HG03060 (cell line): ENCODE measurements at regions not wholly inside any gene's neighbourhood (a gene's known extent, or its start where the extent isn't known, plus 50 kb on each side); places are given as distances from the start of the nearest gene placed in this dataset.

ENCODE experiments used
- ATAC-seq: cut with Tn5 transposase; IDR thresholded peaks from one replicate; pipeline ENCODE4 v1.9.1; 2021; ENCODE audit warnings: low read depth, moderate number of reproducible peaks; ENCODE audit not compliant: unreplicated experiment

- no peak for ATAC-seq
These were observed 143.8 kb upstream of the ARID2 start for GRCh38 chr12:45585522-45586230.

DNA sequence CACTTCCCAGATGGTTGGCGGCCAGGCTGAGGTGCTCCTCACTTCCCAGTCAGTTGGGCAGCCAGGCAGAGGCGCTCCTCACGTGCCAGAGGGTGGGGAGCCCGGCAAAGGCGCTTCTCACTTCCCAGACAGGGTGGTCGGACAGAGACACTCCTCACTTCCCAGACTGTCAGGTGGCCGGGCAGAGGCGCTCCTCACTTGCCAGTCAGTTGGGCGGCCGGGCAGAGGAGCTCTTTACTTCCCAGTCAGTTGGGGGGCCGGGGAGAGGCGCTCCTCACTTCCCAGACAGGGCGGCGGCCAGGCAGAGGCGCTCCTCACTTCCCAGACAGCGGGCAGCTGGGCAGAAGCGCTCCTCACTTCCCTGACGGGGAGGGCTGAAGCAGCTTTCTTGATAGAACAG lies 143.0 kb upstream of the ARID2 start:
- ATAC-seq = no peak

GRCh38 chr12:45587012-45587411 lies 142.5 kb upstream of the ARID2 start:
- no peak for ATAC-seq

- no peak for ATAC-seq
These were observed 141.5 kb upstream of the ARID2 start for GRCh38 chr12:45587877-45588533.

DNA sequence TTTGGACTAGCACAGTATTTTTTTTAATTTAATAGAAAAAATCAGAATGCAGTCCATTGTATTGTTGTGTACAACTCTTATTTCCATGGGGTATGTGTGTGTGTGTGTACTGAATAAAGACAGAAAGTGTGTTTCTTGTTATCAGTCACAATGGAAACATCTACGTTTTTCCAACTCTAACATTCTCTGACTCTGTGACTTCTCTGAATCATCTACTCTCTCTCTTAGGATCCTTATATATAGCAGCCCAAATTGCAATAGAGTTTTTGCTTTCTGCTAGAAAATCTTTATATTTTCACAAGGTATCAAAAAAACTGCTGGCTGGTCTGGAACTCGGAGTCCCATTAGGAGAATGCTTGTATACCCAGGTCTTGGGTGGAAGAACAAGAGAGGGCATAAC lies 138.9 kb upstream of the ARID2 start:
- no peak for ATAC-seq

GRCh38 chr12:45591635-45592034 lies 137.9 kb upstream of the ARID2 start:
- no peak for ATAC-seq

DNA sequence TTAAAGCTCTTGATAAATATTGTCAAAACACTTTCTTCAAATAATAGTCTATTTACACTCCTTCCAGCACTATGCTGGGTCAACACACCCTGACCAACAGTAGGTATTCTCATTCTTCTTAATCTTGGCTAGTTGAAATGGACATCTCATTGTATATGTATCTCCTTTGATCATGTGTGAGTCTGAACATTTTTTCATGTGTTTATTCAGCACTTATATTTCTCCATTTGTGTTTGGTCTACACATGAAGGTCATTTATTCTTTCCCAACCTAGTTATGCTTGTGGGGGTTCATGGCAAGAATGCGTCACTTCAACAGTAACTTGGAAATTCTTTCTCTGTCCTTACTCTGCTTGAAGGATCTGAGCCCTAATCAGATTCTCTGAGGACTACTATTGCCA lies 133.1 kb upstream of the ARID2 start:
- ATAC-seq = no peak

GRCh38 chr12:45598336-45598735 lies 131.2 kb upstream of the ARID2 start:
- no peak for ATAC-seq

- no peak for ATAC-seq
These were observed 130.7 kb upstream of the ARID2 start for GRCh38 chr12:45598761-45599160.

GRCh38 chr12:45599196-45599595 lies 130.3 kb upstream of the ARID2 start:
- ATAC-seq = no peak

DNA sequence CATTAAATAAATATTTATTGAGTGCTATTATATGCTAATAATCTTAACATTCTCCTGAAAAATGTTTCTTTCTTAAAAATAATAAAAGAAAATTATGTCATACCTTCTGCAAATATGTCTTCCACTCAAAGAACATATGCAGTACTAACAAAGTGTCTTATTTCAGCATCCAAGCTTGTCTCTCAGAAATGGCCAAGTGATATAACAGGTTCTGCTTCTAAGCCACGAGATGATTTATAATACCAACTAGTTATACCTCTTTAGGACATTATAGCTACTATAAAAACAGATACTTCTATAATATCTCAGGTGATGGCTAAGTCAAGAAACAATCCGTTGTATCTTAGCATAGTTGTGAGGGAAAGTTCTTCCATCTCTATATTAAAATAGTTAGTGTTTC lies 128.1 kb upstream of the ARID2 start:
- no peak for ATAC-seq

GRCh38 chr12:45601888-45602287 lies 127.6 kb upstream of the ARID2 start:
- no peak for ATAC-seq

GRCh38 chr12:45605624-45606023 lies 123.9 kb upstream of the ARID2 start:
- ATAC-seq = no peak

DNA sequence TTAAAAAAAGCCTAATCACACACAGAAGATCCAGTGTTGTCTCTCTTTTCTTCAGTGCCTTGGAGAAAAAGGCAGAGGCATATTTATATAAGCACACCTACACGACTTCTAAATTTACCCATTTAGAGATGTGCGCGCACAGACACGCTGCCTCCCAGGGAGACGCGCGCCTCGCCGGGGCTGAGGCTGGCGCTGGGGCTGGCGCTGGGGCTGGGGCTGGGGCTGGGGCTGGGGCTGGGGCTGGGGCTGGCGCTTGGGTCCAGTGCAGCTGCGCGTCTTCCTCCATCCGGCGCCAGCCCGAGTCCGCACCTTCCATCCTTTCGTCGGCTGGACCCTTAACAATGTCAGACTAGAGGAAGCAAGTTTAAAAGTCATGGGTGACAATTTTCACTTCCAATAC lies 118.4 kb upstream of the ARID2 start:
- no peak for ATAC-seq

GRCh38 chr12:45611495-45611894 lies 118.0 kb upstream of the ARID2 start:
- no peak for ATAC-seq

DNA sequence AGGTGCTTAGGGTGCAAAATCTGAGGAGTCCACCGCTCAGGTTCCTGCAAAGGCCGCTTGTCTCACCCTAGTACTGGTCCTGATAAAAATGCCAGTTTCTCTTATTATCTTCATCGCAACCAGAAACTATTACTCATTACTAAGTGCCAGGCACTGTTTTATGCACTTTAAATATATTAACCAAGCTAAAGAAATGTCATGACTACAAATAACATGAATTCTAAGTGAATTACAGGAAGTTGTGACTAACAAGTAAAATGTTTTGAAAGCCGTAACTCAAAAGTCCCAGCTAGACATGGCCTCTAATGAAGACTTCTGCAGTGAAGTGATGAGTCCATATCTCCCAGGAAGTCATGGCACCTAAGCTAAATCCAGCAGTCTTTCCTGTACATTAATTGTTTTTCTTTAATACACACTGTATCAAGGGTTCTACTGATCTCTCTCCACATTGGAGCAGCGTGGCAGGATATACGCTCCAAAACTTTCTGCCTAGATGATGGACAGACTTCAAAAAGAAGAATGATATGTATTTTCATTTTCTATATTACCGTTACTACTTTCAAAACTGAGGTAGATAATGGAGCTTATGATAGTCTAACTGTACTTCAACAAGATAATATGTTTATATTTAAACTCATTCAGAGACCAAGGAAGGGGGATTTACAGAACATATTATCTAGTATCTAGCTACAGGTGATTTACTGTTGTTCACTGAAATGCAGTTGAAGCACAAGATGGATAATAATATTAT lies 117.3 kb upstream of the ARID2 start:
- no peak for ATAC-seq

DNA sequence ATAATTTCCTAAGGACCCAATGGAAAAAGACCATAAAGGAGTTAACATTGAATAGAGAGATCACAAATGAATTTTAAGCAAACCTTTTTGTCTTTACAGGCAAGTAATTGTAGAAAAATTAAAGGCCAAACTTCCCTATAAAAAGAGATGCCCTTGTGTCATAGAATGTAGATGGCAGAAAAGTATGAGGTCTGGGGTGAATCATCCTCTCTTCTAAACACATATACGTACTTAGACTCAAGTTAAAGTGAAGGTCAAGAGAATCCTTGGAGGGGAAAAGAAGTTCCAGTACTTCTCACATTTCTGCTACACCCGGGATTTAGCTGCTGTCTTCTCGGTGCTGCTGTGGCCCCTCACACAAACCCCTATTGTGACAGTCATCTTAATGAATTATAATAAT lies 116.2 kb upstream of the ARID2 start:
- no peak for ATAC-seq

DNA sequence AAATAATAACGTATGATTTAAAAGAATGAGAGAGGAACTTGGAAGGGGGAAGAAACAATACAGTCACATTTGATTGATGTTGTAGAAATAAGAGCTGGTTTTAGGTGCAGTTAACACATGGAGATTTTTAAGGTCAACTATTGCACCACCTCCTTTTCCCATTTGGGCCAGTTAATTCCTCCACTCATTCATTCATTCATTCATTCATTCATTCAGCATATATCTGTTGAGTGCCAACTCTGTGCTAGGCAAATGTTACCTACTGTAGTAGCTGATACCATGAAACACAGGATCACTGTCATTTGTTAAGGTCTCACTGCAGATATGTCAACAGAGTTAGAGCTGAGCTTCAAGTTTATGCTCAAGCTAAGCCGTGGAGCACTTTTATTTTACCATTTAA lies 115.7 kb upstream of the ARID2 start:
- ATAC-seq = no peak

DNA sequence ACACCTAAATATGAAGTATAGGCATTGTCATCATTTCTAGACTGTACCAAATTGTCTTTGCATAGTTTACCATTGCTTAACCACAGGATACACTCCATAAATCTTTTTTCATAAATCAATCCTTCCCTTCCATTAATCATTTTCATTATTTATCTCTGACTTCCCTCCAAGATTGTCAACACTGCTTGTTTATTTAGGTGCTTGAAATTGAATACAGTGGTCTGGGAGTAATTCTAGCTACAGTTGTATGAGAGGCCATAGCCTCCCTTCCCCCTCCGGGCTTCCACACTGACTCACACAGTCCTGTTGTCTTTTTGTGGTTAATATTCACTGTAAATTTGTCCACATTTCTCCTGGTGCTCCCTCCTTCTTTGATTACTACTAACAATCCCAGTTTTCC lies 114.2 kb upstream of the ARID2 start:
- ATAC-seq = no peak

DNA sequence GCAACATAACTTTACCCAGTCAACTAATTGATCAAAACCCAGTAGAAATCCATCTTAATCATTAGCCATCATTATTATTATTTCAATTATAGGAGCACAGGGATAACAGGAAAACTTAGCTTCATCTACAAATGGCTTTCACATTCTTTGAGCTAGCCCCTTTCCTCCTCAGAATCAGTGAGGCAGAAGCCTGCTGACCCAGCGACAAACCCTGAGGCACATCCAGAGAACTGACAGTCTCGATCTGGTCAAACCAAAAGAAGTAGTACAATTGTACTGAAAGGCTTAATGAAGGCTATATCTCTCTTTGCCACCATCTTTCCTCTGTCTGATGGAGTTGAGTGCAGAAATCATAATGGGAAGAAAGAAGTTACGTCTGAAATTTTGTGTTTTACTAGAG lies 109.8 kb upstream of the ARID2 start:
- ATAC-seq = no peak

GRCh38 chr12:45621703-45622102 lies 107.8 kb upstream of the ARID2 start:
- ATAC-seq = no peak
